ENCODE measurements at regions not wholly inside any gene's neighbourhood (a gene's known extent, or its start where the extent isn't known, plus 50 kb on each side); places are given as distances from the start of the nearest gene placed in this dataset.

DNA sequence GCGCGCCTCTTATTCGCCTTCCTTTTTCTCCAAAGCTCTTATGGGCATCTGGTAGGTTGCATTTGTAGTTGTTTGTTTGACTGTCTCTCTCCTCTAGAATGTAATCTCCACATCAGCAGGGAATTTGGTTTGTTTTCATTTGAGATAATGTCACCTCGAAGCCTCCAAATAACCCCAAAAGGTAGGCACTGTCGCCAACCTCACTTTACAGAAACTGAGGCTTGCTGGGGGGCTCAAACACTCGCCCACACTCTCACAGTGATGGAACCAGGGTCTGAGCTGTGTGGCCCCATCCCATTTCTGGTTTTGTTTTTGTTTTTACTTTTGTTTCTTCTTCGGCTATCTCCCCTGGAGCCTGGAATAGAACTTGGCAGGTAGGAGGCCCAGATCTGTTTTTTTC, 172.2 kb upstream of the MYCN start:
- no peak overlapping the region for H3K4me2 ChIP-seq (ENCODE audit: insufficient read depth, low read length)
- H2AFZ ChIP-seq (ENCODE audit: low read depth, low read length), result no peak overlapping the region
- no peak overlapping the region for H3K9ac ChIP-seq (ENCODE audit: low read depth, low read length)
- ATAC-seq (ENCODE audit: insufficient read depth, low read depth), result no peak
- H3K27me3 ChIP-seq (ENCODE audit: insufficient read depth, low read length, poor library complexity), result no peaks in the 10 kb centered on the region
- TF ChIP-seq CTCF (IDR thresholded peaks at IDR 0.05; ENCODE audit: borderline replicate concordance, extremely low read depth, low read length, poor library complexity, severe bottlenecking) (no peak), EZH2 (IDR thresholded peaks at IDR 0.05; ENCODE audit: borderline replicate concordance, low read depth, low read length, severe bottlenecking) (no peak)
- no peaks in the 10 kb centered on the region for H3K36me3 ChIP-seq (ENCODE audit: insufficient read depth, low read length)
- no peaks in the 10 kb centered on the region for H3K4me1 ChIP-seq (ENCODE audit: insufficient read depth, low read length)
- H3K27ac ChIP-seq (ENCODE audit: low read length), result no peak overlapping the region
- no peaks in the 10 kb centered on the region for H3K79me2 ChIP-seq (ENCODE audit: insufficient read depth, low read length)
- H3K9me3 ChIP-seq (ENCODE audit: insufficient read depth, low read length, severe bottlenecking), result no peaks in the 10 kb centered on the region
- no peak overlapping the region for H3K4me3 ChIP-seq (ENCODE audit: low read depth in 1 of 2, low read length in 2 of 2)
- no peaks in the 10 kb centered on the region for H4K20me1 ChIP-seq (ENCODE audit: insufficient read depth, low read length)
- no peak for DNase-seq

DNA sequence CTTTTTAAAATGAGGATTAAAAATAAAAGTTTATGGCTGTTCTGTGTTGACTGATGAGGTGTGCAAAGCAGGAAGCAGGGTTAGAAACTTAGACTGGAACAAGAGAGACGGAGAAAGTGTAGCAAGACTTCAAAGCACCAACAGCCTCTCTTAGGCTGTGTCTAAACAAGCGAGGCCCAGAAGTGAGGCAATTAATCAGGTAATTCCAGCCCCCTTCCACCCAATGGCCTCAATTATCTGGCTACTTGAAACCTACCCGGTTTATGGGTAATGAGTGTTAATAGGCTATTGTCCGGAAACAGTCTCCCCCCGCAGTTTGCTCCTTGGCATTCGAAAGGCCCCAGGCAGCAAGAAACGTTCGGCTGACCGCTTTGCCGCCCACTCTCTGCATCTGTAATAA, 171.7 kb upstream of the MYCN start:
- ATAC-seq (ENCODE audit: insufficient read depth, low read depth) (no peak), DNase-seq (no peak)
- Histone ChIP-seq H2AFZ (ENCODE audit: low read depth, low read length) (no peak overlapping the region), H4K20me1 (ENCODE audit: insufficient read depth, low read length) (no peaks in the 10 kb centered on the region), H3K79me2 (ENCODE audit: insufficient read depth, low read length) (no peaks in the 10 kb centered on the region), H3K9me3 (ENCODE audit: insufficient read depth, low read length, severe bottlenecking) (no peaks in the 10 kb centered on the region), H3K9ac (ENCODE audit: low read depth, low read length) (no peak overlapping the region), H3K4me2 (ENCODE audit: insufficient read depth, low read length) (no peak overlapping the region), H3K27ac (ENCODE audit: low read length) (no peak overlapping the region), H3K36me3 (ENCODE audit: insufficient read depth, low read length) (no peaks in the 10 kb centered on the region), H3K4me1 (ENCODE audit: insufficient read depth, low read length) (no peaks in the 10 kb centered on the region), H3K4me3 (ENCODE audit: low read depth in 1 of 2, low read length in 2 of 2) (no peak overlapping the region), H3K27me3 (ENCODE audit: insufficient read depth, low read length, poor library complexity) (no peaks in the 10 kb centered on the region)
- no peak for TF ChIP-seq EZH2 (IDR thresholded peaks at IDR 0.05; ENCODE audit: borderline replicate concordance, low read depth, low read length, severe bottlenecking)
- no peak for TF ChIP-seq CTCF (IDR thresholded peaks at IDR 0.05; ENCODE audit: borderline replicate concordance, extremely low read depth, low read length, poor library complexity, severe bottlenecking)

- H3K36me3 ChIP-seq (ENCODE audit: insufficient read depth, low read length), result no peaks in the 10 kb centered on the region
- TF ChIP-seq EZH2 (IDR thresholded peaks at IDR 0.05; ENCODE audit: borderline replicate concordance, low read depth, low read length, severe bottlenecking), result no peak
- TF ChIP-seq CTCF (IDR thresholded peaks at IDR 0.05; ENCODE audit: borderline replicate concordance, extremely low read depth, low read length, poor library complexity, severe bottlenecking), result no peak
- no peaks in the 10 kb centered on the region for H3K27me3 ChIP-seq (ENCODE audit: insufficient read depth, low read length, poor library complexity)
- no peaks in the 10 kb centered on the region for H3K9me3 ChIP-seq (ENCODE audit: insufficient read depth, low read length, severe bottlenecking)
- H3K4me3 ChIP-seq (ENCODE audit: low read depth in 1 of 2, low read length in 2 of 2), result no peak overlapping the region
- DNase-seq (no peak), ATAC-seq (ENCODE audit: insufficient read depth, low read depth) (no peak)
- H3K4me2 ChIP-seq (ENCODE audit: insufficient read depth, low read length), result no peak overlapping the region
- H3K79me2 ChIP-seq (ENCODE audit: insufficient read depth, low read length), result no peaks in the 10 kb centered on the region
- no peak overlapping the region for H3K27ac ChIP-seq (ENCODE audit: low read length)
- no peak overlapping the region for H3K9ac ChIP-seq (ENCODE audit: low read depth, low read length)
- no peaks in the 10 kb centered on the region for H3K4me1 ChIP-seq (ENCODE audit: insufficient read depth, low read length)
- H2AFZ ChIP-seq (ENCODE audit: low read depth, low read length), result no peak overlapping the region
- H4K20me1 ChIP-seq (ENCODE audit: insufficient read depth, low read length), result no peaks in the 10 kb centered on the region
These were observed 171.1 kb upstream of the MYCN start for GRCh38 chr2:15769235-15769634.

All from DND-41 (cell line).